ENCODE measurements at regions not wholly inside any gene's neighbourhood (a gene's known extent, or its start where the extent isn't known, plus 50 kb on each side); places are given as distances from the start of the nearest gene placed in this dataset.

GRCh38 chr16:35570946-35571345 lies 2111.5 kb downstream of the TP53TG3F start:
- Histone ChIP-seq H2BK12ac (ENCODE audit: insufficient read length, low read depth, low read length) (no peak overlapping the region), H2AK5ac (ENCODE audit: insufficient read length, low read length) (no peak overlapping the region), H3K4me1 (ENCODE audit: insufficient read depth, low read length) (no peaks in the 10 kb centered on the region), H4K91ac (ENCODE audit: insufficient read length, low read depth, low read length) (no peak overlapping the region), H3K27ac (ENCODE audit: insufficient read length, low read depth, low read length) (no peak overlapping the region), H3K14ac (ENCODE audit: insufficient read depth, low read length) (no peak overlapping the region), H3K4ac (ENCODE audit: low read depth, low read length) (no peak overlapping the region), H3K27me3 (ENCODE audit: insufficient read depth, low read length) (no peaks in the 10 kb centered on the region), H4K8ac (replicated peaks; ENCODE audit: insufficient read length, low read depth, low read length) (no peak overlapping the region), H3K56ac (ENCODE audit: insufficient read length, low read depth, low read length) (no peak overlapping the region), H3K79me1 (ENCODE audit: insufficient read depth, low read depth, low read length, poor library complexity, severe bottlenecking) (no peaks in the 10 kb centered on the region), H3T11ph (ENCODE audit: low read length) (no peak overlapping the region), H3K4me2 (ENCODE audit: insufficient read depth, insufficient read length, low read length) (no peak overlapping the region), H3K9me3 (ENCODE audit: control insufficient read depth, low read depth, low read length) (peaks cover 95% of the 10 kb centered on the region), H2BK20ac (ENCODE audit: low read depth, low read length, poor library complexity, severe bottlenecking) (no peak overlapping the region), H2BK120ac (ENCODE audit: low read depth, low read length, poor library complexity, severe bottlenecking) (no peak overlapping the region), H4K5ac (ENCODE audit: insufficient read length, low read depth, low read length) (no peak overlapping the region), H2BK5ac (ENCODE audit: insufficient read length, low read length) (no peak overlapping the region), H3K79me2 (ENCODE audit: insufficient read depth, low read length) (no peaks in the 10 kb centered on the region), H3K9ac (ENCODE audit: extremely low read depth, insufficient read length, low read length) (no peak overlapping the region), H3K23ac (ENCODE audit: insufficient read length, low read depth, low read length) (no peak overlapping the region), H2AFZ (ENCODE audit: low read length) (no peak overlapping the region), H3K18ac (ENCODE audit: insufficient read length, low read depth, low read length) (no peak overlapping the region), H3K23me2 (ENCODE audit: insufficient read length, low read depth, low read length, poor library complexity, severe bottlenecking) (no peaks in the 10 kb centered on the region), H2BK15ac (ENCODE audit: low read depth, low read length) (no peak overlapping the region), H4K20me1 (ENCODE audit: control insufficient read depth, insufficient read depth, insufficient read length) (no peaks in the 10 kb centered on the region)
- no peak overlapping the region for H3K27ac Mint-ChIP-seq
- TF ChIP-seq CTCF (conservative IDR thresholded peaks at IDR 0.05): no peak
- no peak for DNase-seq
- no peaks in the 10 kb centered on the region for H3K4me1 Mint-ChIP-seq
- WGBS (ENCODE audit: extremely low coverage, insufficient read length, low lambda C conversion rate): no CpG with 5 or more reads among the region's 2 CpGs
- H3K9me3 Mint-ChIP-seq: peaks cover 95% of the 10 kb centered on the region in 2 experiments
- H3K4me3 Mint-ChIP-seq: no peak overlapping the region
- H3K27me3 Mint-ChIP-seq (ENCODE audit: low read depth): no peaks in the 10 kb centered on the region; the same call in none of the 2 replicates
- peaks cover 10 to 33% (median 20%) of the 10 kb centered on the region in 3 experiments for H3K36me3 Mint-ChIP-seq (ENCODE audit: insufficient read depth in 1 of 3, low read depth in 3 of 3)

Measured in H9 (cell line).